Esophagus muscularis mucosa (tissue), 4 donors: ENCODE measurements at regions not wholly inside any gene's neighbourhood (a gene's known extent, or its start where the extent isn't known, plus 50 kb on each side); places are given as distances from the start of the nearest gene placed in this dataset.

Experiments used
- DNase-seq: peaks from one replicate; pipeline ENCODE4 v3.0.0-alpha.2; 2017; ENCODE audit errors: extremely low spot score
- H3K27ac ChIP-seq, 4 donors: fragments of 200-600 bp; sonication (generic); replicated peaks in 1 of 4; 1 replicate in 3 of 4; 2 replicates in 1 of 4; pipeline ENCODE4 v1.5.1; 2016 to 2019; ENCODE audit warnings: mild to moderate bottlenecking in 1 of 4
- H3K27me3 ChIP-seq, 4 donors: fragments of 200-600 bp; sonication (generic); one replicate each; pipeline versions ENCODE4 v1.5.1 to v1.6.0; 2016 to 2019
- H3K36me3 ChIP-seq, 4 donors: fragments of 200-600 bp; sonication (generic); one replicate each; pipeline ENCODE4 v1.5.1; 2016 to 2019
- H3K4me1 ChIP-seq, 4 donors: fragments of 200-600 bp; sonication (generic); one replicate each; pipeline ENCODE4 v1.5.1; 2016 to 2019
- H3K4me3 ChIP-seq, 4 donors: fragments of 200-600 bp; sonication (generic); 1 replicate in 2 of 4; 2 replicates in 2 of 4; pipeline ENCODE4 v1.5.1; 2016 to 2019; ENCODE audit warnings: mild to moderate bottlenecking in 4 of 4, moderate library complexity in 1 of 4
- H3K9me3 ChIP-seq, 4 donors: fragments of 200-600 bp; sonication (generic); 1 replicate in 3 of 4; 2 replicates in 1 of 4; pipeline ENCODE4 v1.5.1; 2016 to 2019
- EP300 ChIP-seq: sonication (generic); formaldehyde crosslinking; IDR thresholded peaks from one replicate; pipeline ENCODE4 v1.6.1; 2017; ENCODE audit warnings: antibody characterized with exemption
- POLR2A ChIP-seq: fragments of 450-650 bp; IDR thresholded peaks from one replicate; pipeline ENCODE4 v1.6.1; 2017; ENCODE audit warnings: antibody characterized with exemption, moderate library complexity, mild to moderate bottlenecking, low read depth
- POLR2AphosphoS5 ChIP-seq, 2 donors: sonication (generic); formaldehyde crosslinking; IDR thresholded peaks; one replicate each; pipeline ENCODE4 v1.6.1; 2017; ENCODE audit warnings: antibody characterized with exemption in 2 of 2
- WGBS: methylation state at CpG from one replicate; pipeline ENCODE4 v1.1.5; 2018; 5-methylcytosine and 5-hydroxymethylcytosine counted together
- intact Hi-C: fragments of 100-400 bp; cut with DNase I; formaldehyde crosslinking; loops from one replicate; pipeline ENCODE4 v1.15.1; 2023
- TF ChIP-seq, protein P1 (sequence below), 3 experiments: fragments of 200-600 bp in 2 of 3; fragments of 450-650 bp in 1 of 3; sonication (generic) in 2 of 3; IDR thresholded peaks; one replicate each; pipeline ENCODE4 v1.5.1; 2017 to 2019; ENCODE audit warnings: antibody characterized with exemption in 3 of 3, mild to moderate bottlenecking in 2 of 3, moderate library complexity in 1 of 3

DNA sequence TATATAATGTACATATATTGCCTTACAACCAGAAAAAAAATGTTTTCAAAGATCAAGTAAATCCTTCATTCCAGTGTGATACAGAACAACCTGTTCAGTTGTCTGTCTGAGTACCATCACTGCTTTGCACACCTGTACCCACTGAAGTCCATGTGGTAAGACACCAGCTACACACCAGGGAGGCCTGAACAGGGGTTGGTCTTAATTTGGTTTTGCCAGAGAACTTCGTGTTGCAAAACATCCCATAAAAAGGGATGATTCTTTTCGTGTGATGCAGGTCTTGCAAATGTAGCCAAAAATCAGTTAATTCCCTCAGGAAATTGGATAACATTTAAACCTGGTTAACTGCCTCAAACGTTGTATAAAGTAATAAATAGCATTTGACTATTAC, 73.7 kb upstream of the SLC1A4 start:
- Histone ChIP-seq H3K4me1 (peaks cover 3 to 7% (median 6%) of the 10 kb centered on the region in 4 donors), H3K27me3 (no peaks in the 10 kb centered on the region), H3K9me3 (no peaks in the 10 kb centered on the region), H3K4me3 (no peak overlapping the region), H3K27ac (no peak overlapping the region), H3K36me3 (no peaks in the 10 kb centered on the region)
- intact Hi-C loops: loop anchor here (5.0 to 10.0 kb wide), 2 partner anchors 249 to 272 kb away; no protein-coding TSS in a partner anchor
- 42% methylated on average over 3 of the region's 3 CpGs for WGBS
- TF ChIP-seq, protein P1, sequence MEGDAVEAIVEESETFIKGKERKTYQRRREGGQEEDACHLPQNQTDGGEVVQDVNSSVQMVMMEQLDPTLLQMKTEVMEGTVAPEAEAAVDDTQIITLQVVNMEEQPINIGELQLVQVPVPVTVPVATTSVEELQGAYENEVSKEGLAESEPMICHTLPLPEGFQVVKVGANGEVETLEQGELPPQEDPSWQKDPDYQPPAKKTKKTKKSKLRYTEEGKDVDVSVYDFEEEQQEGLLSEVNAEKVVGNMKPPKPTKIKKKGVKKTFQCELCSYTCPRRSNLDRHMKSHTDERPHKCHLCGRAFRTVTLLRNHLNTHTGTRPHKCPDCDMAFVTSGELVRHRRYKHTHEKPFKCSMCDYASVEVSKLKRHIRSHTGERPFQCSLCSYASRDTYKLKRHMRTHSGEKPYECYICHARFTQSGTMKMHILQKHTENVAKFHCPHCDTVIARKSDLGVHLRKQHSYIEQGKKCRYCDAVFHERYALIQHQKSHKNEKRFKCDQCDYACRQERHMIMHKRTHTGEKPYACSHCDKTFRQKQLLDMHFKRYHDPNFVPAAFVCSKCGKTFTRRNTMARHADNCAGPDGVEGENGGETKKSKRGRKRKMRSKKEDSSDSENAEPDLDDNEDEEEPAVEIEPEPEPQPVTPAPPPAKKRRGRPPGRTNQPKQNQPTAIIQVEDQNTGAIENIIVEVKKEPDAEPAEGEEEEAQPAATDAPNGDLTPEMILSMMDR (IDR thresholded peaks at IDR 0.05): no peak
- TF ChIP-seq EP300: no peak
- TF ChIP-seq POLR2AphosphoS5 (IDR thresholded peaks at IDR 0.05): no peak
- TF ChIP-seq POLR2A: no peak
- no peak for DNase-seq

DNA sequence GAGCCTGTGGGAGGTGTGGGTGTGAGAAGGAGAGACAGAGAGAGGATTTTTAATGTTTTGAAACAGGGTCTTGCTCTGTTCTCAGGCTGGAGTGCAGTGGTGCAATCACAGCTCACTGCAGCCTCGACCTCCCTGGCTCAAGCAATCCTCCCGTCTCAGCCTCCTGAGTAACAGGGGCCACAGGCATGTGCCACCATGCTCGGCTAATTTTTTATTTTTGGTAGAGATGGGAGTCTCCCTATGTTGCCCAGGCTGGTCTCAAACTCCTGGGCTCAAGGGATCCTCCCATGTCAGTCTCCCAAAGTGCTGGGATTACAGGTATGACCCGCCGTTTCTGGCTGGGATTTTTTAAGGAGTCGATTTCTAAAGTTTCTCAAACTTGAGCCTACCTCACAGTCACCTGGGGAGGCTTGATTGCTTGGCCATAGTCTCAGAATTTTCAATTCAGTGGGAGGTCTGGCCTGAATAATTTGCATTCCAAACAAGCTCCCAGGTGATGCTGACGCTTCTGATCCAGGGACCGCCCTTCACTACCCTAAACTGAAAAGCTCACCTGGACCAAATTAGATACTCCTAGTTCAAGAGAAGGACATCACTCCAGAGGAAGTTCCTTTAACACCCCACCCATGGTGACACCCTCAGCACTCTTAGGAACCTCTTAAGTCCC, 70.8 kb upstream of the SLC1A4 start:
- WGBS: 87% methylated on average over 8 of the region's 8 CpGs
- no peaks in the 10 kb centered on the region for H3K36me3 ChIP-seq
- no peak for TF ChIP-seq POLR2A
- no peak for TF ChIP-seq POLR2AphosphoS5 (IDR thresholded peaks at IDR 0.05)
- no peak for TF ChIP-seq EP300
- TF ChIP-seq, protein P1 (IDR thresholded peaks at IDR 0.05): no peak
- intact Hi-C loops: loop anchor here (5.0 to 10.0 kb wide), 2 partner anchors 246 to 269 kb away; no protein-coding TSS in a partner anchor
- peak overlapping the region; percentile 38 to 58 (median 47) for H3K4me3 ChIP-seq
- no peaks in the 10 kb centered on the region for H3K27me3 ChIP-seq
- H3K4me1 ChIP-seq: peaks cover 3 to 7% (median 6%) of the 10 kb centered on the region in 4 donors
- no peaks in the 10 kb centered on the region for H3K9me3 ChIP-seq
- DNase-seq: no peak
- peak overlapping the region; percentile 33 to 67 (median 44) for H3K27ac ChIP-seq

DNA sequence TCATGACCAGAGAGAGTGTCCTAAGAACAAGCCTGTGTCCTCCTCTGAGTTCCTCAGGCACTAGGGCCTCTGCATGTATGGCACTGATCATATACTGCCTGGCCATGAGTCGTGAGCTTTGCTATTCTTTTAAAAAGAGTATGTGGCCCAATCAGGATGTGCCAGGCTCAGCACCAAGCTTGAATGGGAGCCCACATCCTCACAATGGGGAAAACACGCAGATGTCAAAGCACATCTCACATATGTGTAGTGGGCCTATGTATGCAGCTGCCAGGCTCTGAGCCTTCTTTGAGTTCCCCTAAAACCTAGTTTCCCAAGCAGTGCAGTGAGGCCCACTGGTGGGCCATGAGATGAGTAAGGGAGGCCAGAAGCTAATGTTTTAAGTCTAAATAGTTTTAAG, 69.9 kb upstream of the SLC1A4 start:
- H3K36me3 ChIP-seq: no peaks in the 10 kb centered on the region
- H3K27ac ChIP-seq: no peak overlapping the region
- intact Hi-C loops: loop anchor here (5.0 to 10.0 kb wide), 2 partner anchors 246 to 268 kb away; no protein-coding TSS in a partner anchor

DNA sequence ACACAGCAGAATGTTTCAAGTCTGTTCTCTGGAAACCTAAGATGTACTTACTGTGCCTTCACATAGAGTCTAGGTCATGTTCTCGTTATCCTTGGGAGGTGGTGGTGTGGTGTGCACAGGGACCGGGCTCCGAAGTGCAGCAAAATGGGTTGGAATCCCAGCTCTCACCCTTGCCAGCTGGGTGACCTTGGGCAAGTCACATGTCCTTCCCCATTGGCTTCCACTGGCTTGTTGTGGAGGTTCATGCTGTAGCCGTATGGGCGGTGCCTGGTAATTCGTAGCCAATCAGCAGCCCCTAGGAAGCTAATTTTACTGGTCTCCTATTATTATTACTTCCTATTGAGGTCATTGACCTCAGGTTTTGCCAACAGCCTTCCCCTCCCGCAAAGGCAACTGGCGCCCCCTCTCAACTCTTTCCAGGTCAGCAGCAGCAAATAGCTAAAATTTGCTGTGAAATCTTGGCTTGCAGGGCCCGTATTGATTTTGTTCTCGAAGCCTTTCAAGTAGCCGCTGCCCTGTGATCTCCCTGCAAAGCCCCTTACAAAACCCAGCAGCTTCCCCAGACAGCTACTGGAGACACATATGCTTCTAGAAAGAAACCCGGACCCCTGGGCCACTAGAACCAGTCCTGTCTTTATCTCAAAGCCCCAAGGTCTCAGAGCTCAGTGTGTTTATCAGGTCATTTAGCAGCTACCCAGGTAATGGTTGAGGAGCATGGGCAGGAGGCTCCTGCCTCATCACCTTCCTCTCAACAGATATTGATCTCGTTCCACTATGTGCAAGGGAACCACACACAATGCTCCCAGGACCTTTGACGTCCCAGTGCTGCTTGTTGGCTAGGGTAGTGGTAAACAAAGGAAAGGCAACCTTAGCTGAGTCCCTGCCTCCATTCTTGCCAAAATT, 66.5 kb upstream of the SLC1A4 start:
- no peak for DNase-seq
- Histone ChIP-seq H3K4me3 (no peak overlapping the region), H3K27me3 (no peaks in the 10 kb centered on the region), H3K36me3 (no peaks in the 10 kb centered on the region), H3K27ac (no peak overlapping the region), H3K4me1 (peaks cover 3 to 7% (median 5%) of the 10 kb centered on the region in 4 donors), H3K9me3 (no peaks in the 10 kb centered on the region)
- no peak for TF ChIP-seq POLR2A
- TF ChIP-seq, protein P1 (IDR thresholded peaks at IDR 0.05): no peak
- no peak for TF ChIP-seq EP300
- no peak for TF ChIP-seq POLR2AphosphoS5 (IDR thresholded peaks at IDR 0.05)
- 89% methylated on average over 11 of the region's 14 CpGs for WGBS
- intact Hi-C loops: no loop called here

More for the DNA sequence above, 69.9 kb upstream of the SLC1A4 start:
- TF ChIP-seq POLR2A: no peak
- TF ChIP-seq, protein P1 (IDR thresholded peaks at IDR 0.05): no peak
- TF ChIP-seq EP300: no peak
- no peak for TF ChIP-seq POLR2AphosphoS5 (IDR thresholded peaks at IDR 0.05)
- no peak for DNase-seq
- Histone ChIP-seq H3K9me3 (no peaks in the 10 kb centered on the region), H3K4me3 (no peak overlapping the region), H3K27me3 (no peaks in the 10 kb centered on the region), H3K4me1 (peaks cover 3 to 7% (median 6%) of the 10 kb centered on the region in 4 donors)
- 92% methylated on average over 2 of the region's 2 CpGs for WGBS
